HL-60/S4 treated with retinoic acid at 250 ng/mL for 4 days and 3 days (cell line): ENCODE measurements at regions not wholly inside any gene's neighbourhood (a gene's known extent, or its start where the extent isn't known, plus 50 kb on each side); places are given as distances from the start of the nearest gene placed in this dataset.

Experiments used
- in situ Hi-C: fragments of 300-500 bp; cut with MboI; formaldehyde crosslinking; loops from 2 replicates; pipeline ENCODE4 v1.7.0; 2022; ENCODE audit warnings: low sequenced_read_pairs

DNA sequence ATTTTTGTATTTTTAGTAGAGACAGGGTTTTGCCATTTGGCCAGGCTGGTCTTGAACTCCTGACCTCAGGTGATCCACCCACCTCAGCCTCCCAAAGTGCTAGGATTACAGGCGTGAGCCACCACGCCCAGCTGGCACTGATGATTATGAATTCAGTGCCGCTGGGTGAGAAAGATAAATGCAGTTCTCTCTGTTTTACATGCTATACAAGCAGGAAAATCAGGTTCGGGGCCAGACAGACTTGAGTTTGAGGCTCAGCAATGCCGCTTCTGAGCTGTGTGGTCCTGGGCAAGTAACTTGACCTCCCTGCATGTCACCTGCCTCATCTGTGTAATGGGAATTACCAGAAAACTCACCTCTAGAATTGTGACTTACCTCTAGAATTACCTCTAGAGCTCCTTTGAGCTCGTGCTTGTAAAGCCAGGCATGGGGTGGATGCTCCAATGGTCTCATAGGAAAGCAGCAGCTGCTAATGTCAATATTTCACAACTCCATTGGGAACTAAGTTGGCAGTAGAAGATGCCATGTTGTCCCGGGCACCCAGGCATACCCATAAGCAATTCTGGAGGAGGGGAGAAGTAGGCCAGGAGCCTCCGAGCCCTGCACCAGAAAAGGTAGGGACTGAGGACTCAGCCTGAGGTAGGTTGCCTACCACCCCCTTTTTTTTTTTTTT is 119.8 kb upstream of the SLC25A33 start:
- in situ Hi-C loops = no loop called here

DNA sequence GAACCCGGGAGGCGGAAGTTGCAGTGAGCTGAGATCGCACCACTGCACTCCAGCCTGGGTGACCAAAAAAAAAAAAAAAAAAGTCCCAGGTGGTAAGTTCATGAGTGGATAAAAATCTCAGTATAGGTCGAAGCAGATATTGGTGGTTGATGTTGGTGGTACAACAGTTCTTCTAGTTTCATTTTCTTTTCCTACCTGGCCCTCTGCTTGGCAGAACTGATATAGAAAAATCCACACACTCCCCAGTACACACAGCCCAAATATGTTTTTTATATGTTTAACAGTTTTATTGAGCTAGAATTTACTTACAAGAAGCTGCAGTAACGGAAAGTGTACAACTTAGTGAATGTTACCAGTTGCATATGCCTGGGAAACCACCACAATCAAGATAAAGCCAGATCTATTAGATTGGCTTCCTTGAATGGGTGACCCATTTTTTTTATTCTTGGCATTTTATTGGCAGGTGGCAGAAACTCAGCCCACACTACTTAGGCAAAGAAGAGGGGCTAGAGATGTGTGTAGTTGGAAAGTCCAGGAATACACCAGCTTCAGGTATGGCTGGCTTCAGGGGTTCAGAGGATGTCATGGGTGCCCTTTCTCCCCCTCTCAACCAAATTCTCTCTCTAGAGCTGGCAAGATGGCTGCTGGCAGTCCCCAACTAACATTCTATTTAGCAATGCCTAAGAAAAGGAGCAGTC is 118.3 kb upstream of the SLC25A33 start:
- in situ Hi-C loops = no loop called here

DNA sequence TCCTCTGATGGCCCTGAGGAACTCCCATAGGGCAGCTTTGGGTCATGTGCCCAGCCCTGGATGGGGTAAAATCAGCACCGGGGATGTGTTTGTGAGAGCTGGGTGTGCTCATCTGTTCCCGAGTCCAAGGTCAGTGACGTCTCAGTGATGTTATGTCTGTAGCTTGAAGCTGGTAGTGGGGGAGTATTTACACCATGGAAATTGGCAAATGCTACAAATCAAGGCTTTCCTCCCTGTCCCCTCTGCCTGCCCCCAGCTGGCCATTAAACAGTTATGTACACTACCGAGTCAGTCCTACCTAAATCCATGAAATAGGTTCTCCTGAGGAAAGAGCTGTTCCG is 117.8 kb upstream of the SLC25A33 start:
- in situ Hi-C loops = no loop called here

DNA sequence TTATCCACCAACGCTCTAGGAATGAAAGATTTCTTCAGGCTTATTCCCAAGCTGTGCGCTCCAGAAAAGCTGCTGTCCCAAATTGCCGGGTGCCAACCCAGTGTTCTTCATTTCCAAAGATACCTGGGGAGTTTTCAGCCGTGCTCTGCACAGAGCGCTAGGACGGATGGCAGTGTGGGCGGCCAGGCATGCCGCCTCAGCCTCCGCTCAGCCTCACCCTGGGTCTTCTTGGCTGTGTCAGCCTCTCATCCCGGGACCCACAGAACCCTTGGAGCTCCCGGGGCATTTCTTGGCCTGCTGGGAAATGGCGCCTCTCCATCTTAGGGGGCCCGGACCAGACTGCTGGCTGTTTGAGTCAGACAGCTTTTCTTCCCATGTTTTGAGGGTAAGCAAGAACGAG is 116.9 kb upstream of the SLC25A33 start:
- in situ Hi-C loops = no loop called here

DNA sequence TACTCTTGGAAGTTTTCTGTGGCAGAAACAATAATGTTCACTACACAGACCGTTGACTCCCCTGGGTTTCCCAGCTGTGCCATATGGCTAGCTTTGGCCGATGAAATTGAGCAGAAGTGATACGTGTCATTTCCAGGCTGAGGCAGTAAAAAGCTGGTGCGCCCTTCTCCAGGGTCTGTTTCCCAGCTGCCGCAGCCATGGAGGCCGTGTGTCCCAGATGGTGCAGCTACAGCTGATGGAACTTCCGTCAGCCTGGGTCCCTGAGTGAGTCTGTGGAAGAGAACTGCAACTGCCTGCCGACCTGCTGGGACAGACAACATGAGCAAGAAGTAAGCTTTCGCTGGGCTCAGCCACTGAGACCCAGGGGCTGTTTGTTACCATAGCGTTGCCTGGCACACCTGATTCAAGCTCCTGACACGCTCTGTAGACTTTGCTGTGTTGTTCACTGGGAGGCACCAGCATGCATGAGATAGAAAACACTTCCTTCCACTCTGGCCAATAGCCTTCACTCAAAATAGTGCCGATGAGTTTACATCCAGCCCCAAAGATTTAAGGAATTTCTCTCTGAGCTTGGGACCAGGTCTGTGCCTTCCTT is 116.3 kb upstream of the SLC25A33 start:
- in situ Hi-C loops = no loop called here

DNA sequence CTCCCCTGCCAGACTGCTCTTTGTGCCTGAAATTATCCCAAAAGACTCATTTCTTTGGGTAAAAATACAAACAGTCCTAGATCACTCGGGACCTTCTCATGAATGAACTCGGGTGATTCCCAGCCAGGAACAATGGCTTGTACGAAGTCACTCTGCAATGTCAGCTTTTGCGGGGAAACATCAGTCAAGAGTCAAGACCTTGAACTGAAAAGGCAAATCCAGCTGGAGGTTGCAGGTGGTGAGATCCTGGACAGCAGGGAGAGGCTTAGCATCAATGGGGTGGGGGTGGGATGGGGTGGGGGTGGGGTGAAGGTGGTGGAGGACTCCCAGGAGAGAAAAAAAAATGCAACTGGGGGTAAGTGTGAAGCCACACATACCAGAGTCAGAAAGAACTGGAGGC is 115.0 kb upstream of the SLC25A33 start:
- in situ Hi-C loops = no loop called here

DNA sequence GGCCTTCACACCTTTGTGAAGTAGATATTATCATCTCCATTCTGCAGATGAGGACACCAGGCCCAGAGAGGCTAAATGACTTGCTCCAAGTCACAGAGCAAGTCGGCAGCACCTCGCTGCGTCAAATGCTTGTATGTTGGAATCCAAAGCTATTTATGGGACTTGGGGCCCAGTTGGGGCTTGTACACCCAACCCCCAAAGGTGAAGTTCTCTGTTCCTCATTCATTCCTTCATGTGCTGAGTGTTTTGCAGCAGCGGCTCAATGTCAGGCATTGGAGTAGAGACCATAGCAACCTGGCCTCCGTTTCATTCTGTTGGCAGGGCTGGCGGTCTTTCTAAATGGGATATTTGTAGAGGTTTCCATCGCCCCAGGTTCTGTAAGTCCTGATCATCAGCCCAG is 113.4 kb upstream of the SLC25A33 start:
- in situ Hi-C loops = no loop called here

DNA sequence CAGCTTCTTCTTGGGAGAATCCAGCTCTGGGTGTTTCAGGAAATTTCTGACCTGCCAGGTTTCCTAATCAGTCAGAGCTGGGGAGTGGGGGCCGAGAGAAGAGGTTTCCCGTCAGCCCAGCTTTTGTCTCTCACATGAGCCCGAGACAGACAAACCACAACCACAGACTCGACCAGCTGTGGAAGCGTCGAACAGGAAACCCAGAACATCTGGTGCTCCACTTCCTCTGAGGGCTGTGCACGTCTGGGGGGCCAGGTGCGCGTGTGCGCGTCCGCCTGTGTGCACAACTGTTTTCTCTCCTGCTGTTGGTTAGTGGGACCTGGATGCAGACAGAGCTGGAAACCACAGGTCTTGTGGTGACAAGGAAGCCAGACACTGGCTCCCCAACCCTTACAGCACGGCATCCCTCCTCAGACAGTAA is 113.0 kb upstream of the SLC25A33 start:
- in situ Hi-C loops = no loop called here

DNA sequence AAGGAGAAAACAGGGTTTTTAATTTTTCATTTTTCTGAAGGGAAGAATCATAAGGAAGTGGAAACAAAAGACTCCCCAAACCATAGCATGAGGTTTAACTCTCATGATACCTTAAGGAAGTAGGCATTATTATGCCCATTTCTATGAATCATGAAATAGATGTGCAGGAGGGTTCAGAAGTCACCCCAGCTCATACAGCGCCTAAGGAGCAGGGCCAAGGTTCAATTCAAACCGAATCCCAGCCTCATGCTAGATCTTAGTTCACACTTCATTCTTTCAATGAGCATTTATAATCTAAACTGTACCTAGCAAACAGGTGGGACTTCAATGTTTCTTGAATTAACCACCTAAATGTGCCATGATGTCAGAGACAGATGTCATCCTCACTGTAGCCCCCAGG is 111.9 kb upstream of the SLC25A33 start:
- in situ Hi-C loops = no loop called here

DNA sequence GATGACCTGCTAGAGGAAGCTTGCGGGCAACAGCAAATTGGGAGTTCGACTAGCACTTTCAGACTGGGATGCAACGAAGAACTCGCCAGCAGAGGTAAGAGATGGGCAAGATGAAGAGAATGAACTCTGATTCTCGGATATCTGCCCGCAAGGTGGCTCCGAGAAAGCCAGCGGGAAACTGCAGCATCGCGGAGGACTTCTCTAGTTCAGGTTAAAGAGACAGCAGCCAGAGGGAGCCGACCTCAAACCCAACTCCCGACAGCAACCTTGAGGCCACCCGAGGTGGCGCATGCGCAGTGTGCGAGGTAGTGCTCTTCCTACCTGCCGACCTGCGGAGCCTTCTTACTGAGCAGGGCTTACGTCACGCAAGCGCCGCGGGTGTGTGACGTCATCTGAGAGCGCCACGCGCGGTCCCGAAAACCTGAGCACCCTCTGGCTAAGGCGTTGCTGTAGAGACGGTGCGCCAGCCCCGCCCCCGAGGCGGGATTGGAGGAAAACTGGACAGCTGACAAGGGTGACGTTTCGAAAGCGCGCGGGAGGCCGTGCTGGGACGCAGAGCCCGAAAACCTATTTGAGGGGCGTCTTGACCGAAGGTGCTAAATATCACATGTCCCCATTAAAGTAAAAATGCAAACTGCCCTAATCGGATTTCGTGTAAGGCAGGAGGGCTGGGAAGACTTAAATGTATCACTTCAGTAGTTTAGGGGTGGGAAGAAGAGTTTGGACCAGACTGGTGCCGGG is 110.5 kb upstream of the SLC25A33 start:
- in situ Hi-C loops = no loop called here

DNA sequence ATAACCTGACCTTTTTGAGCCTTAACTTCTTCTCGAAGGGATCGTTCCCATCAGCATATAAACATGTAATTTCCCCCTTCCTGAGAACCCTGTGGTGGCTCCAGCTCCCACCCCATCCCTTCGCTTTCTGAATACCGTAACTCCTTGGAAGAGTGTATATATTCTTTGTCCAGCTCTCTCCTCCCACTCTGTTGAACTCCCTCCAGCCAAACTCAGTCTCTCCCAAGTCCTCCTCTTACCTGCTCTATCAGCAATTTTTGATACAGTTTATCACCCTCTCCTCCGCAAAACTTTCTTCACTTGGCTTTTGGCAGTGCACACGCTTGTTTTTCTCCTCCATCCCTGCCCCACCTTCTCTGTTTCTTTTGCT is 109.9 kb upstream of the SLC25A33 start:
- in situ Hi-C loops = no loop called here

DNA sequence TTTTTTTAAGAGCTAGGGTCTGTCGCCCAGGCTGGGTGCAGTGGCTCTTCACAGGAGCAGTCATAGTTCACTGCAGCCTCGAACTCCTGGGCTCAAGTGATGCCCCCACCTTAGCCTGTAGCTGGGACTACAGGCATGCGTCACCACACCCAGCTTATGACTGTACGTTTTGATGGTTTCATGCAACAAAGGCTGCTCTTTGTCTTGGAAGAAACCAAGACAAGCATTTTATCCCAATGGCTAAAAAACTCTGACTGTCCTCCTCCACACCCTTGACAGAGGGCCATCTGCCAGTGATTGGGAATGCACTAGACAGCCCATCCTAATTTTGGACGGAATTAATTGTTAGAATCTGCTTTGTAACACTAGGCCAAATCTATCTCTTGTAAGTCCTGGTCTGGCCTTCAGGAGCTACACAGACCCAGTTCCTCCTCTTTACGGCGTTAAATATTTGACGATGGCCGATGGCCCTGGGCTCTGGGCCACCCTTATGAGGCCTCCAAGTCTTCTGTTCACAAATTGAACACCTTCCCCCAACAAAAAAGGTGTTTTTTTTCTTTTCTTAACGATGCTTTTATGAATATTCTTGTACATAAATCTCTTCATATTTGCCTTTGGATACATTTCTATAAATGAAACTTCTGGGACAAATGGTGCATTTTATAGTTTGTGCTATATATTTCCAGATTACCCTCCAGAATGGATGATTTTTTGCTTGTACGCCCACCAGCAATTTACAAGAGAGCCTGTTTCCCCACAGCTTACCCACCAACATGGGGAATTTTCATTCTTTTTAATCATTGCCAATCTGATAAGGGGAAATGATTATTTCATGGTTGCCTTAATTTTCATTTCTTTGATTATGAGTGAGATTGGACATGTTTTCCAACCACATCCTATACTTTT is 104.8 kb upstream of the SLC25A33 start:
- in situ Hi-C loops = no loop called here

DNA sequence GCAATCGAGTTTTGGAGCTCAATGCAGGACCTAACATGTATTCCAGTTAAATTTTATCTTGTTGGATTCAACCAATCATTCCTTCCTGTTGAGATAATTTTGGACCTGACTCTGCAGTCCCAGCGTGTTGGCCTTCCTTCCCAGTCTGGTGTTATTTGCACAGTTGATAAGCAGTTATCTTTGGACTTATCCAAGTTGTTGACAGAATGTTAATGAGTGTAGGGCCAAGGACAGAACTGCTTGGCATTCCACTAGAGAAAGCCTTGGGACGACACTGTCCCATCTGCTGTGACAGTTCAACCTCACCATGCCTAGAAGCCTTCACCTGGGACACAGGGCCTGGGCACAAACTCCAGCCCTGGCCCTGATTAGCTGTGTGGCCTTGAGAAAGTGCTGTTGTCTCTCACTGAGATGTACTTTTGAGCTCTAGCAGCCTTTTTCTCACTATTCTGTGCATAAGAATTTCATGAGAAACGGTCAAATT is 104.1 kb upstream of the SLC25A33 start:
- in situ Hi-C loops = no loop called here

DNA sequence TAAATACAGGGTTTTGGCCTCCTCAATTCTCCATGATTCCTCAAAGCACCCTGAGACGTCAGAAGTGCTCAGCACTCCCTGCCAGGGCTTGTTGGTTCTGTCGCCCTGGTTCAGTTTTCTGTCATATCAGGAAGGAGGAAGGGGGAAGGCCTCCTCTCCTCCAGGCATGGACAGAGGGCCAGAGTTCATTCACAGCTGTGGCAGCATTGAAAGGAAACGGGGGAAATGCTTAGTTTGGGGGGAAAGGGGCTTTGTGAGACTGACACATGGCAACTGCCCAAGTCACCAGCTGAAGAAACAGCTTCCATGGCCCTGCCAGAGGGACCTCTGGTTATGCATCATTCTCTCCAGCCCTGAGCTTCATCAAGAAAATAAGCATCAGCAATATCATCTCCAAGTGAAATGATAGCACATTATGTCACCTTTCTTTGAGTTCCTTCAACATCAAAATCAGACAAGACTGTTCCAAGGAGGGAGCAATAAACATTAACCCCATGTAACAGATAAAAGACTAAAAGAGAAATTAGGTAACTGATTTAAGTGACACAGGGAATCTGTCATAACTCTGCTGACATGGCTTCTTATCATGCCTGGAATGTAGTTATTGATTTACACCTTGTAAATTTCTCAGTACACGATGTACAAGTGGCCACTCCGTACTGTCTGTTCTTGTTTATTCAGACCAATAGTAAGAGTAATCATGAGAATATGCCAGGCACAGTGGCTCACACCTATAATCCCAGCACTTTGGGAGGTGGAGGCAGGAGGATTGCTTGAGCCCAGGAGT is 103.2 kb upstream of the SLC25A33 start:
- in situ Hi-C loops = no loop called here

DNA sequence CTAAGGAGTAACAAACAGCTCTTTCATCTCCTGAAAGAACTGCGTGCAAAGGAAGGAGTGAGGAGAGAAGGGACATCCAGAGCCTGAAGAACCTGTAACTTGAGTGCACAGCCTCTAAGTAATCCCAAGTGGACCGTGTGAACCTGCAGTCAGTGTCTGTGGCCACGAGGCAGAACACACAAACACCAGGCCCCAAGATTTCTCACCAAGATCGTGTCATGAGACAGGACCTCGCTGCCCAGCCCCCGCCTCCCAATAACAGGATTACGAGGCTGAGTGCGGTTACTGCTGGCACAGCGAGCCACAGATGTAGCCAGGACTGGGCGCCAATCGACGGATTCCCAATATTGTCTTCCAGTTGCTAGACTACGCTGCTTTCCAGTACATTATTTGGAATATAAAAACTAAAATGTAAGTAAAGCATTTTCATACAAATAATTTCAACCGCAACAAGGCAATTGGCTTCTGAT is 101.3 kb upstream of the SLC25A33 start:
- in situ Hi-C loops = no loop called here

DNA sequence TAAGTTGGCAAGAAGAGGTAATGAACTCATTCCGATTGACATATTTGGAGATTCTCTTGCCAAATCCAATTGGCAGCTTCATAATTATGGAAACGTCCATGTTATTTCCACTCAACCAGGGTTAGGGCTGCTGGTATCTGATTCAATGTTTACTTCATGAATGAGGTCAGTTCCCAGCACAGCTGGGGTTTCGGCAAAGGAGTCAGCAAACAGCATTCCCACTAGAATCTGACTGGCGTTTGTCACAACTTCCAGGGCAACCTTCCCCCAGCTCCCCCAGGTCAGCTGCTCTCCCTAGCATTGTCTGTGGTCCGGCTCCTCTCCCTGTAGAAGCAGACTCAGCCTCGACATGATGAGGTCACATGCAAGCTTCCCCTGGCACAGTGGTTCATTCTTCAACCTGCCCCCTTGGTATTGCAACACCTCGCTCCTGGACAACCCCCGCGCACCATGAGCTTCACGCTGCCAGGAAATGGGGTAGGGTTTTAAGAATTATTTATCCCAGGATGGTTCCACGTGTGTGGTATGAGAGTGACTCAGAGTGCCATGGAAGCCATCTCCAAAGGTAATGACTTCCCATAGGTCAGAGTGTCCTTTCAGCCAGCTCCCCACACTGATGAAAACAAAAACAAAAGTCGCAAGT is 100.7 kb upstream of the SLC25A33 start:
- in situ Hi-C loops = no loop called here

DNA sequence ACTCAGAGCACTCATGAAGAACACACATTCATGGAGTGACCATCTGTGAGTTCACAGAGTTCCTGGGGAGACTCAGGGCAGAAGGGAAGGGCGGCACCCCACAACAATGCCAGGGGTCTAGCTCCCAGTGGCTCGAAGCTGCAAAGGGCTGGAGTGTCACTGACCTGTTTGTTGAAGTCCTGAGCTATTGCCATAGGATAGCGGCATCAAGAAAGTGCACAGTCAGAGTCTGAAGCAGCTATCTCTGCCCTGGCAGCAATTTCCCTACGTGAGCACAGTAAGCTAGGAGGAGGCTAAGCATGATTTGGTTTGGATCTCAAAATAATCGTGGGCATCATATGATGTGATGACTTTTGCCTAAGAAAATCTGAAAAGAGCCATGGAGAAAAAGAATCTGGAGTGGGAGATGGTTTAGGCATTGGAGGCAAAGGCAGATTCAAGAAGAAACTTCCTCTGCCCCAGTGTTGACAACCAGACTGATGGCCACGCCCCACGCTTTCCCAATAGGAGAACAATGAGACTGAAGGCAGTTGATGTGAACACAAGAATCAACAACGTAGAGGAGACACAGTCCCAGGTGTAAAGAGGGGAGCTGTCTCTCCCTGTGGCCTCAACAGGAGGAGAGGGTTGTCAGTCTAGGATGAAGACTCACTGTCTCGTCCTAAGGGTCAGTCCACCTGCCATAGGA is 100.0 kb upstream of the SLC25A33 start:
- in situ Hi-C loops = no loop called here

DNA sequence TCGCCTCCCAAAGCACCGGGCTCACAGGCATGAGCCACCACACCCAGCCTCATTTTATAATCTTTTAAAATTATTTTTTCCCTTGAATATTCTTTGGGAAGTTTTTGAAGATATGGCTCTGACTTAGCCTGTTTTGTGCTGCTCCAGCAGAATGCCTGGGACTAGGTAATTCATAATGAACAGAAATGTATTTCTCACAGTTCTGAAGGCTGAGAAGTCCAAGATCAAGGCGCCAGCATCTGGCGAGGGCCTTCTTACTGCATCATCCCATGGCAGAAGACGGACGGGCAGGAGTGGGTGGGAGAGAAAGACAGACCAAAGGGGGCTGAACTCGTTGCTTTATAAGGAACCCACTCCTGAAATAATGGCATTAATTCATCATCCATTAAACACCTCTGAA is 99.0 kb upstream of the SLC25A33 start:
- in situ Hi-C loops = no loop called here

DNA sequence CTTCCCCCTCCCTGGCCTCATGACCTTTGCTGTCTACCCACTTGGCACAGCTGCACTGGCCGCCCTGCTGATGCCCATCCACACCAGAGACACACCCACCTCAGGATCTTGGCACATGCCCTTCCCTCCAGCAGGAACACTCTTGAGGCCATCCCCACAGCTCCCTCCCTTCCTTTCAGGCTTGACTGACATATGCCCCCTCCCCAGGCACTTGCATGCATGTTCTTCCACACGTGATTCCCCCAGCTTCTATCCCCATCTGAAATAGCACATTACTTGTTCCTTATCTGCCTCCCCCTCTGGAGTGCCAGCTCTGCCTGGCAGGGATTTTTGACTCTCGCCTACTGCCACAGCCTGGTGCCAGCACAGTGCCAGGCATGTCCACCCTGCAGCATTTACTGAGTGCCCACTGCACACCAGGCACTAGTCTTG is 98.5 kb upstream of the SLC25A33 start:
- in situ Hi-C loops = no loop called here
